Eye (tissue), 1 donor: ENCODE measurements at regions not wholly inside any gene's neighbourhood (a gene's known extent, or its start where the extent isn't known, plus 50 kb on each side); places are given as distances from the start of the nearest gene placed in this dataset.

Experiments
- DNase-seq: peaks from one replicate; pipeline ENCODE4 v3.0.0-alpha.2; 2015

GRCh38 chr16:64215730-64216129 lies 906.1 kb downstream of the CDH11 start:
- DNase-seq: no peak

- no peak for DNase-seq
Observed at GRCh38 chr16:64211331-64211730, 910.5 kb downstream of the CDH11 start.

GRCh38 chr16:64206862-64207261 lies 915.0 kb downstream of the CDH11 start:
- DNase-seq: peak; percentile 62

- no peak for DNase-seq
Observed at GRCh38 chr16:64203126-64203525, 918.7 kb downstream of the CDH11 start.

- DNase-seq: peak; percentile 34
Observed at GRCh38 chr16:64202571-64202970, 919.3 kb downstream of the CDH11 start.

GRCh38 chr16:64196444-64196843 lies 925.4 kb downstream of the CDH11 start:
- no peak for DNase-seq

GRCh38 chr16:64185954-64186353 lies 935.9 kb downstream of the CDH11 start:
- DNase-seq: no peak

GRCh38 chr16:64184156-64184555 lies 937.7 kb downstream of the CDH11 start:
- no peak for DNase-seq

GRCh38 chr16:64182985-64183384 lies 938.9 kb downstream of the CDH11 start:
- no peak for DNase-seq

- no peak for DNase-seq
Observed at GRCh38 chr16:64181271-64181925, 940.5 kb downstream of the CDH11 start.

GRCh38 chr16:64180136-64180900 lies 941.5 kb downstream of the CDH11 start:
- DNase-seq: no peak

- DNase-seq: no peak
Observed at GRCh38 chr16:64174327-64174726, 947.5 kb downstream of the CDH11 start.

GRCh38 chr16:64172652-64173051 lies 949.2 kb downstream of the CDH11 start:
- DNase-seq: peak; percentile 23

GRCh38 chr16:64172226-64172625 lies 949.6 kb downstream of the CDH11 start:
- DNase-seq: no peak

GRCh38 chr16:64171632-64172031 lies 950.2 kb downstream of the CDH11 start:
- DNase-seq: no peak

GRCh38 chr16:64168371-64168770 lies 953.5 kb downstream of the CDH11 start:
- no peak for DNase-seq

- peak; percentile 48 for DNase-seq
Observed at GRCh38 chr16:64167936-64168335, 953.9 kb downstream of the CDH11 start.

GRCh38 chr16:64165368-64165767 lies 956.5 kb downstream of the CDH11 start:
- no peak for DNase-seq

- DNase-seq: no peak
Observed at GRCh38 chr16:64162613-64163375, 959.1 kb downstream of the CDH11 start.

GRCh38 chr16:64159976-64160375 lies 961.9 kb downstream of the CDH11 start:
- no peak for DNase-seq

- no peak for DNase-seq
Observed at GRCh38 chr16:64158941-64159588, 962.8 kb downstream of the CDH11 start.

GRCh38 chr16:64153718-64154117 lies 968.1 kb downstream of the CDH11 start:
- DNase-seq: no peak
